ENCODE measurements at regions not wholly inside any gene's neighbourhood (a gene's known extent, or its start where the extent isn't known, plus 50 kb on each side); places are given as distances from the start of the nearest gene placed in this dataset.

GRCh38 chr7:46669028-46669427 lies 748.0 kb upstream of the IGFBP3 start:
- TF ChIP-seq CTCF (conservative IDR thresholded peaks at IDR 0.05; ENCODE audit: low read length) (no peak), EZH2phosphoT487 (IDR thresholded peaks at IDR 0.05; ENCODE audit: borderline replicate concordance, low read depth, low read length) (no peak)
